GM13977 (cell line): ENCODE measurements at regions not wholly inside any gene's neighbourhood (a gene's known extent, or its start where the extent isn't known, plus 50 kb on each side); places are given as distances from the start of the nearest gene placed in this dataset.

Experiments used
- DNase-seq: peaks from one replicate; pipeline ENCODE4 v3.0.0; 2012; ENCODE audit warnings: low spot score
- CTCF ChIP-seq: IDR thresholded peaks from 2 replicates; pipeline ENCODE4 v1.5.1; 2012; ENCODE audit warnings: mild to moderate bottlenecking, control low read depth; ENCODE audit not compliant: insufficient read depth; ENCODE audit errors: extremely low read depth, missing control alignments
- in situ Hi-C: fragments of 300-500 bp; cut with MboI; formaldehyde crosslinking; loops from one replicate; pipeline ENCODE4 v1.12.0; 2022; ENCODE audit warnings: low sequenced_read_pairs, low pct_unique_long_range_greater_than_20kb, mixed read lengths, inconsistent platforms; ENCODE audit not compliant: unreplicated experiment

GRCh38 chr6:9468277-9468676 is 946.6 kb downstream of the TFAP2A start:
- DNase-seq, result no peak
- TF ChIP-seq CTCF, result no peak
- in situ Hi-C loops, result no loop called here

DNA sequence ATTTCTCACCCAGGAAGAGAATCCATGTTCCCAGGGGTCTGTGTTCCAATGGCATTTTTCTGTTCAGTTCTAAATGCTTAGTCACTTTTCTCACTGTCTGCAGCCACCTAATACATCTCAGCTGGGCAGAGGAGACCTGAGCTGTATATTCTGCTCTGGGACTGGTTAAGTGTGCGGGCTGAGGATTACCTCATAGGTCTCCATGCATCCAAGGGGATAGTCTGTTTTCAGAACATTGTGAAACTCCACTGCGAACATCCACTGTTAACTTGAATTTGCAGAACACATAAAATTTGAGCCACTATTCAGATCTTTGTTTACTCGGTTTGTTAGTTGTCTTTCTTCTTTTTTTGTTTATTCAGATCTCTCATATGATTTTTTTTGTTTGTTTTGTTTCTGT is 947.1 kb downstream of the TFAP2A start:
- in situ Hi-C loops, result no loop called here
- DNase-seq, result no peak

GRCh38 chr6:9464583-9464982 is 950.3 kb downstream of the TFAP2A start:
- TF ChIP-seq CTCF, result no peak
- in situ Hi-C loops, result no loop called here
- DNase-seq, result no peak

More for the DNA sequence above, 947.1 kb downstream of the TFAP2A start:
- no peak for TF ChIP-seq CTCF

DNA sequence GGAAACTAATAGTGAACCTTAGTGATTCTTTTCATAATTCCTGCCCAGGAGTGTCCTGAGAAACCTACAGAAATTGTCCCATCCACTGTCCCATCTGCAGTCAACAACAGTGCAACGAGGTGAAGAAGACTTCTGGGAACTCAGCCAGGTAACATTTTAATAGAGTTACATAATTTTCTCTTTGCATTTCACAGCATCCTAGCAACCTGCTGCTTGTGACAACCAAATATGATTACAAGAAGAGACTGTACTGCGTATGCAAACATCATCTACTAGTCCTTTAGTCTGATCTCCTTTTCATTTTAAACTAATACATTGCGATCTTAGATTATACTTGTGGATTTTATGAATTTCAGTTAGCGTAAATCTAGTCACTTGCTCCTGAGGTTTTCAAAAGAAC is 951.6 kb downstream of the TFAP2A start:
- TF ChIP-seq CTCF, result no peak
- DNase-seq, result no peak

DNA sequence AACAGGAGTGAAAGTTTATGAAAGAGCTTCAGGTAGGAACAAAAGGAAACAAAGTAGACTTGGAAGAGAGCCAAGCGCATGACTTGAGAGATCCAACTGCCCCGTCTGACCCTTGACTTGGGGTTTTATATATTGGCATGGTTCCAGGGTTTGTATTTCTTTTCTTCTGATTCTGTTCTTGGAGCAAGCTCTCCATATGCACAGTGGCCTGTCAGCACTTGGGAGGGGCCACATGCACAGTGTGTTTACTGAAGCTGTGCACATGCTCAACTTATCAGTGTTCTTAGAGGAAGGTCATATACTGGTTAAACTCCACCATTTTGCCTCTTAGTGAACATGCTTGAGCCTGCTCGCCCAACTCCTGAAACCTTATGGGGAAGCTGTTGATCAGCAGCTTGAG is 953.7 kb downstream of the TFAP2A start:
- no peak for TF ChIP-seq CTCF
- no peak for DNase-seq
- in situ Hi-C loops, result no loop called here

More for the DNA sequence above, 951.6 kb downstream of the TFAP2A start:
- in situ Hi-C loops, result no loop called here

GRCh38 chr6:9458424-9458823 is 956.5 kb downstream of the TFAP2A start:
- DNase-seq, result no peak
- in situ Hi-C loops, result no loop called here
- TF ChIP-seq CTCF, result no peak
